Astrocyte (in vitro differentiated cells and primary cell): ENCODE measurements at regions not wholly inside any gene's neighbourhood (a gene's known extent, or its start where the extent isn't known, plus 50 kb on each side); places are given as distances from the start of the nearest gene placed in this dataset.

Source experiments
- EZH2 ChIP-seq: IDR thresholded peaks from 2 replicates; pipeline ENCODE4 v1.6.1; 2012; ENCODE audit warnings: mild to moderate bottlenecking, low read length, inconsistent platforms; ENCODE audit not compliant: insufficient read depth
- TF ChIP-seq, protein P1 (sequence below): IDR thresholded peaks from 2 replicates; pipeline ENCODE4 v1.5.1; 2011; ENCODE audit warnings: low read depth, mild to moderate bottlenecking, inconsistent platforms, low read length, moderate library complexity; ENCODE audit not compliant: insufficient read depth

DNA sequence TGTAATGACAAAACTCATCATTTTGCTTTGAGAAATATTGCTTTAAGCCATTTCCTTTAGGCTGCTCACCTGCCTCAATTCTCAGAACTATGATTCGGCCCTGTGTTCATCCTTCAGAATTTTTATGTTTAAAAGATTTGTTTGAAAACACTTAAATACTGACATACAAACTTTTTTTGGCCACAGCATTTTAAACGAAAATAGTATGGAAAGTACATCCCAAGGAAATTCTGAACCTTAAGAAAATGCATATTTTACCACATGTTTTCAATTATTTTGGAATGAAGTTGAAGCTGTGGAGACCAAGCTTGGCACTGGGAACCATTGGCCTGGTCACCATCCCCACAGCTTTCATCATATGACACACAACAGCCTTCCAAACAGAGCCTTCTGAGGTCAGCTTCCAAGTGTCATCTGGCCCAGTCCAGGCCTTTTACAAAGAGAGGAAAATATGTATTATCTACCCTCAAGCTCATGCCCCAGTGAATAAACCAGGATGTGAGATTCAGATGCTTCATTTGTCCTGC is 83.3 kb downstream of the SOD2 start:
- TF ChIP-seq, protein P1, sequence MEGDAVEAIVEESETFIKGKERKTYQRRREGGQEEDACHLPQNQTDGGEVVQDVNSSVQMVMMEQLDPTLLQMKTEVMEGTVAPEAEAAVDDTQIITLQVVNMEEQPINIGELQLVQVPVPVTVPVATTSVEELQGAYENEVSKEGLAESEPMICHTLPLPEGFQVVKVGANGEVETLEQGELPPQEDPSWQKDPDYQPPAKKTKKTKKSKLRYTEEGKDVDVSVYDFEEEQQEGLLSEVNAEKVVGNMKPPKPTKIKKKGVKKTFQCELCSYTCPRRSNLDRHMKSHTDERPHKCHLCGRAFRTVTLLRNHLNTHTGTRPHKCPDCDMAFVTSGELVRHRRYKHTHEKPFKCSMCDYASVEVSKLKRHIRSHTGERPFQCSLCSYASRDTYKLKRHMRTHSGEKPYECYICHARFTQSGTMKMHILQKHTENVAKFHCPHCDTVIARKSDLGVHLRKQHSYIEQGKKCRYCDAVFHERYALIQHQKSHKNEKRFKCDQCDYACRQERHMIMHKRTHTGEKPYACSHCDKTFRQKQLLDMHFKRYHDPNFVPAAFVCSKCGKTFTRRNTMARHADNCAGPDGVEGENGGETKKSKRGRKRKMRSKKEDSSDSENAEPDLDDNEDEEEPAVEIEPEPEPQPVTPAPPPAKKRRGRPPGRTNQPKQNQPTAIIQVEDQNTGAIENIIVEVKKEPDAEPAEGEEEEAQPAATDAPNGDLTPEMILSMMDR = no peak
- TF ChIP-seq EZH2 = no peak
